ENCODE measurements at regions not wholly inside any gene's neighbourhood (a gene's known extent, or its start where the extent isn't known, plus 50 kb on each side); places are given as distances from the start of the nearest gene placed in this dataset.

DNA sequence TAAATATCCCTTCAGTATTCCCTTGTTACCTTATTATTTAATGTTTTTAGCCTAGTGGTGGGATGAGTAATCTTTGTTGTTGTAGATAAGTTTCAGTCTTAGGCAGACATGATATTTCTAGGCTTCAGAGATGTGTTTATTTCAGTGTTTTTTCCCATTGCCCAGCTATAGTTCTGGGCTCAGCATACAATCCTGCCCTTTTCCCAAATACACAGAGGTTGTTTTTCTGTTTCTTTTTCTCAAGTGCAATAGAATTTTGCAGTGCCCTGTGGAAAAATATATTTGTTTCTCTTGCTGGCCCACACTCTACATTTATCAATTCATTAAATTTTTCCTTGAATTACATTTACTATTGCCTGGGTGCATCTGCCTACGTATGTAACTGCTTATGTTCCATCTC lies 321.8 kb downstream of the KCNJ3 start:
- no peaks in the 10 kb centered on the region for H3K27me3 ChIP-seq
- no peaks in the 10 kb centered on the region for H3K4me1 ChIP-seq
- H3K27ac ChIP-seq, result no peak overlapping the region
- H3K36me3 ChIP-seq, result no peaks in the 10 kb centered on the region
- H3K9me3 ChIP-seq, result no peaks in the 10 kb centered on the region
- WGBS, 4 donors, result 66 to 83% (median 75%) methylated on average over 1 of the region's 1 CpG
- no peak for DNase-seq
- TF ChIP-seq, protein P1, sequence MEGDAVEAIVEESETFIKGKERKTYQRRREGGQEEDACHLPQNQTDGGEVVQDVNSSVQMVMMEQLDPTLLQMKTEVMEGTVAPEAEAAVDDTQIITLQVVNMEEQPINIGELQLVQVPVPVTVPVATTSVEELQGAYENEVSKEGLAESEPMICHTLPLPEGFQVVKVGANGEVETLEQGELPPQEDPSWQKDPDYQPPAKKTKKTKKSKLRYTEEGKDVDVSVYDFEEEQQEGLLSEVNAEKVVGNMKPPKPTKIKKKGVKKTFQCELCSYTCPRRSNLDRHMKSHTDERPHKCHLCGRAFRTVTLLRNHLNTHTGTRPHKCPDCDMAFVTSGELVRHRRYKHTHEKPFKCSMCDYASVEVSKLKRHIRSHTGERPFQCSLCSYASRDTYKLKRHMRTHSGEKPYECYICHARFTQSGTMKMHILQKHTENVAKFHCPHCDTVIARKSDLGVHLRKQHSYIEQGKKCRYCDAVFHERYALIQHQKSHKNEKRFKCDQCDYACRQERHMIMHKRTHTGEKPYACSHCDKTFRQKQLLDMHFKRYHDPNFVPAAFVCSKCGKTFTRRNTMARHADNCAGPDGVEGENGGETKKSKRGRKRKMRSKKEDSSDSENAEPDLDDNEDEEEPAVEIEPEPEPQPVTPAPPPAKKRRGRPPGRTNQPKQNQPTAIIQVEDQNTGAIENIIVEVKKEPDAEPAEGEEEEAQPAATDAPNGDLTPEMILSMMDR (IDR thresholded peaks at IDR 0.05), result no peak
- no peak for TF ChIP-seq POLR2A (IDR thresholded peaks at IDR 0.05)
- no peak for ATAC-seq
- H3K4me3 ChIP-seq, result no peak overlapping the region
- intact Hi-C loops (cut with DNase I), result no loop called here

- TF ChIP-seq POLR2A (IDR thresholded peaks at IDR 0.05), result no peak
- TF ChIP-seq, protein P1 (IDR thresholded peaks at IDR 0.05), result no peak
- intact Hi-C loops (cut with DNase I), result no loop called here
- 55 to 79% (median 64%) methylated on average over 2 of the region's 2 CpGs for WGBS, 4 donors
These were observed 312.4 kb downstream of the KCNJ3 start for GRCh38 chr2:155010925-155011324.

DNA sequence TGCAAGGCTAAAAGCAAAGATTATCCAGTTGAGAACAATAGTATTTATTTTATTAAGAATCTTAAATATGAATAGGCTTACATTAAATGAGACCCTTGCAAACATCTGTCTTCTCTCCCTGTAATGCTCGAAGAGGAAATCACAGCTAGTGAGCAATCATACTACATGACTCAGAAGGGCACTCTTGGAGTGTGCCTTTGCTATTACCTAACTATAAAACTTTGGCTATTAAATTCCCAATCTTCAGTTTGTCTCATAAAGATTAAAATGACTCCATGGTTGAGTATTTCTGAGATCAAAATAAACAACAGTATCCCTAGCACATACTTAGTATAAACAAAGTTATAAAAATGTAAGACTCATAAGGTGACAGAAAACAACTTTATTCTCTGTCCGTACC lies 296.9 kb downstream of the KCNJ3 start:
- ATAC-seq (no peak), DNase-seq (no peak)
- no peaks in the 10 kb centered on the region for H3K36me3 ChIP-seq

More at GRCh38 chr2:155010925-155011324, 312.4 kb downstream of the KCNJ3 start:
- DNase-seq (no peak), ATAC-seq (no peak)
- no peak overlapping the region for H3K27ac ChIP-seq
- no peak overlapping the region for H3K4me3 ChIP-seq
- no peaks in the 10 kb centered on the region for H3K4me1 ChIP-seq
- no peaks in the 10 kb centered on the region for H3K27me3 ChIP-seq
- peaks cover 0 to 5% (median 0%) of the 10 kb centered on the region in 12 donors for H3K9me3 ChIP-seq
- H3K36me3 ChIP-seq, result no peaks in the 10 kb centered on the region

DNA sequence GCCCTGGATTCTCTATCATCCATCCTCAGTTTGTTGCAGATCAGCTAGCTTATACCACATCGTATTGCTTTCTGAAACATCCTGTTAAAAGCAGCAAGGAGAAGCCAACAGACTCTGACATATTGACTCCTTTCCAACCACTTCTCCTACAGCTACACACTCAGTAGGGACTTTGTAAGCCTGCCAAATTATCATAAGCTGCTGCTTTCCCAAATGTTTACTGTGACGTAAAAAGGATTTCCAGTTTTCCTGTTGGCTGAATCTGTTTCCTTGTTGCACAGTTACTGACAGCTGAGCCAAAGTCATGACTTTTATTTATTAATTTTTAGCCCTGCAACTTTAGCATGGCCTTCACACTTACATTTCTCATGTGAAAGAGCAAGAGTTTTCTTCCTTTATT lies 294.3 kb downstream of the KCNJ3 start:
- WGBS, 4 donors, result 25 to 42% (median 34%) methylated on average over 2 of the region's 2 CpGs
- ATAC-seq, result peak in 2 of 4 donors; percentile 61 to 93
- DNase-seq, result peak in 1 of 5 donors; percentile 7
- TF ChIP-seq, protein P1 (IDR thresholded peaks at IDR 0.05), result no peak
- no peak for TF ChIP-seq POLR2A (IDR thresholded peaks at IDR 0.05)
- intact Hi-C loops (cut with DNase I), result no loop called here
- no peak overlapping the region for H3K4me3 ChIP-seq
- H3K27ac ChIP-seq, result no peak overlapping the region
- H3K36me3 ChIP-seq, result no peaks in the 10 kb centered on the region
- no peaks in the 10 kb centered on the region for H3K27me3 ChIP-seq
- peaks cover 0 to 3% (median 0%) of the 10 kb centered on the region in 12 donors for H3K4me1 ChIP-seq
- no peaks in the 10 kb centered on the region for H3K9me3 ChIP-seq

More for the DNA sequence above, 296.9 kb downstream of the KCNJ3 start:
- Histone ChIP-seq H3K4me1 (peaks cover 0 to 3% (median 0%) of the 10 kb centered on the region in 12 donors), H3K27ac (no peak overlapping the region), H3K27me3 (no peaks in the 10 kb centered on the region), H3K9me3 (no peaks in the 10 kb centered on the region), H3K4me3 (no peak overlapping the region)
- TF ChIP-seq, protein P1 (IDR thresholded peaks at IDR 0.05), result no peak
- no peak for TF ChIP-seq POLR2A (IDR thresholded peaks at IDR 0.05)
- 80 to 90% (median 85%) methylated on average over 2 of the region's 2 CpGs for WGBS, 4 donors
- intact Hi-C loops (cut with DNase I), result no loop called here

Data from heart left ventricle (tissue), 16 donors.